IgD-negative memory B cell (primary cell): ENCODE measurements at regions not wholly inside any gene's neighbourhood (a gene's known extent, or its start where the extent isn't known, plus 50 kb on each side); places are given as distances from the start of the nearest gene placed in this dataset.
A peak's percentile ranks its signal among the peaks of the same experiment; 100 is the strongest.
"Not testable (repeated sequence)": the region's sequence is repeated elsewhere in the genome, so short reads cannot be mapped to it uniquely, and the experiment has no call there.

Experiments
- H3K27ac Mint-ChIP-seq, 3 donors: one replicate each; pipeline ENCODE4 v1.8.0; 2020 to 2022; ENCODE audit warnings: mild to moderate bottlenecking in 3 of 3, mixed read lengths in 3 of 3, moderate library complexity in 1 of 3
- H3K27me3 Mint-ChIP-seq: one replicate; pipeline ENCODE4 v1.8.0; 2021; ENCODE audit warnings: mixed read lengths
- H3K36me3 Mint-ChIP-seq: one replicate; pipeline ENCODE4 v1.8.0; 2020; ENCODE audit warnings: mild to moderate bottlenecking, mixed read lengths
- H3K4me1 Mint-ChIP-seq, 3 donors: one replicate each; pipeline ENCODE4 v1.8.0; 2020 to 2022; ENCODE audit warnings: mixed read lengths in 3 of 3, mild to moderate bottlenecking in 1 of 3
- H3K4me3 Mint-ChIP-seq, 4 donors: one replicate each; pipeline ENCODE4 v1.8.0; 2020 to 2022; ENCODE audit warnings: mild to moderate bottlenecking in 4 of 4, mixed read lengths in 4 of 4, moderate library complexity in 3 of 4
- H3K9me3 Mint-ChIP-seq, 3 donors: one replicate each; pipeline ENCODE4 v1.8.0; 2020 to 2021; ENCODE audit warnings: mixed read lengths in 3 of 3, mild to moderate bottlenecking in 1 of 3

DNA sequence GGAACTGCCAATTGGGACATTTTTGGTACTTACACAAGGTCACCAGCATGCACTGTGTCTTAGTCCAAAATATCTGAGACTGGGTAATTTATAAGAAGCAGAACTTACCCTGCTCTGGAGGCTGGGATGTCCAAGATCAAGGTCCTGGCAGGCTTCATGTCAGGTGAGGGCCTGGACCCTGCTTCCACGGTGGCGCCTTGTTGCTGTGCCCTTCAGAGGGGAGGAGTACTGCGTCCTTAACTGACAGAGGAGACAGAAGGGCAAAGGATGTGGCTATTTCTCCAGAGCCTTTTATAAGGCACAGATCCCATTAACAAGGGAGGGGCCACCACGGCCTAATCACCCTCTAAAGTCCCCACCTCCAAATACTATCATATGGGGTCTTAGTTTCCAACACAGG, 178.9 kb downstream of the C16orf95 start:
- peaks cover 0 to 1% (median 0%) of the 10 kb centered on the region in 3 donors for H3K4me1 Mint-ChIP-seq
- peaks cover 0 to 4% (median 0%) of the 10 kb centered on the region in 3 donors for H3K9me3 Mint-ChIP-seq
- peaks cover 2% of the 10 kb centered on the region for H3K27me3 Mint-ChIP-seq
- H3K4me3 Mint-ChIP-seq, result no peak overlapping the region
- peaks cover 6% of the 10 kb centered on the region for H3K36me3 Mint-ChIP-seq
- H3K27ac Mint-ChIP-seq, result no peak overlapping the region

DNA sequence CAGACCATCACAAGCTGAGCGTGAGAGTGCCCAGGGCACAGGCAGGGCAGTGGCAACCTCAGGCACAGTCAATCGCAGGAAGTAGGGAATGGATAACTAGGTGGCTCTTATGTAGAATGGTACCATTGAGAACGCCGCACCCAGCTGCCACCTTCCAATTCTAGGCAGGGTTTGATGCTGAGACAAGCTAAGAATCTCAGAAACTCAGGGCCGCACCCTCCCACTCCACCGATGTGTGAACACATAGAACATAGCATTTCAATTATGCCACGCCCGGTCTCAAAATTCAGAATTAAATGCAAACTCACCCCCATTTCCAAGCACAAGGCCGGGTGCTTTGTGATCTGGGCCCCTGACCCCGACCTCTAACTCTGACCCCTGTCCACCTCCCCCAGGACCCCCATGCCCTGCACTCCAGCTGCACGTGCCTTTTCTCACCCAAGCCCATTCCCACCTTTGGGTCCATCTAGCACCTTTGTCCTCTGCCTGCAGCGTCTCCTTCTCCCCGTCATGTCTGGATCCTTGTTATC, 178.4 kb downstream of the C16orf95 start:
- Mint-ChIP-seq H3K36me3 (peaks cover 4% of the 10 kb centered on the region), H3K4me1 (peaks cover 0 to 1% (median 0%) of the 10 kb centered on the region in 3 donors), H3K9me3 (peaks cover 0 to 4% (median 0%) of the 10 kb centered on the region in 3 donors), H3K27me3 (peaks cover 1% of the 10 kb centered on the region), H3K4me3 (no peak overlapping the region), H3K27ac (no peak overlapping the region)

DNA sequence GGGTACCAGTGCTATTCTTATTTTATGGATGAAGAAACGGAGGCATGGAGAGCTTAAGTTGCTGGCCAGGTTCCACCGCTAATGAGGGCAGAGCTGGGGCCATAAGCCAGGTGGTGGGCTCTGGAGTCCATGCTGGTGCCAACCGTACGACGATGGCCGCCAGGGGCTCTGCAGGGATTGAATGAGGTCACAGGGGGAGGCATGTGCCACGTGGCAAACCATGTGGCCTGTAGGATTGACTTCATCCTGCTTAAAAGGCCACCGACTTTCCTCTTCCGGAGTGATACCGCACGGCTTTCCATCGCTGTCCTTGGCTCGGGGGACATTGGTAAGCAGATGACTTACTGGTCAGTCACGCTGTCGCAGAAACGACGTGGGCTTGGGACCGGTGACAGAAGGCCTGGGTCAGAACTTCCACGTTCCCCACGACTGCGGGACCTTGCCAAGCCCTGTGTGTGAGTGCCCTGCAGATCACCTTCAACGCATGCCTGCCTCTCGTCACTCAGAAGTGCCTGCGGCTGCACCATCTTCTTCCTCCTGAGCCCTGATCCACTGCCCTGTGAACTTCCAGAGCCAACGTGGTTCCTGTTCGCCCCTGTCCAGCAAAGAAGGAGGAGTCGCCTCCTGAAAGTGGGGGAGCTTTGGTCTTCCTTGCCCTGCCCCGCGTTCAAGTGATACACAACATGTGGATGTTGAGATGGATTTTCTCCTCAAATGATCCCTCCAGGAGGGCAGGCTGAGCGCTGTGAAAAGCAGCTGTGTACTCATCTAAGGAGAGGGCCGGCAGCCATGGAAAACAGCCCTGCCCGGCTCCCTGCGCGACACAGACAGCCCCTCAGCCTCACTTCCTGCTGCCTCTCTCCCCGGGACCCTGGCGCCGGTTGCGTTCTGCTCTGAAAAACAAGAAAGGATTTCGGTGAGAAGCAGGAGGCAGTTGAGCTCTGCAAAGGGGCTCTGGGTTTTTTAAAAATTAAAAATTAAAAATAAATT, 176.7 kb downstream of the C16orf95 start:
- Mint-ChIP-seq H3K27ac (no peak overlapping the region), H3K4me3 (no peak overlapping the region), H3K9me3 (peaks cover 0 to 4% (median 0%) of the 10 kb centered on the region in 3 donors), H3K4me1 (no peaks in the 10 kb centered on the region), H3K27me3 (peaks cover 3% of the 10 kb centered on the region), H3K36me3 (peaks cover 1% of the 10 kb centered on the region)

DNA sequence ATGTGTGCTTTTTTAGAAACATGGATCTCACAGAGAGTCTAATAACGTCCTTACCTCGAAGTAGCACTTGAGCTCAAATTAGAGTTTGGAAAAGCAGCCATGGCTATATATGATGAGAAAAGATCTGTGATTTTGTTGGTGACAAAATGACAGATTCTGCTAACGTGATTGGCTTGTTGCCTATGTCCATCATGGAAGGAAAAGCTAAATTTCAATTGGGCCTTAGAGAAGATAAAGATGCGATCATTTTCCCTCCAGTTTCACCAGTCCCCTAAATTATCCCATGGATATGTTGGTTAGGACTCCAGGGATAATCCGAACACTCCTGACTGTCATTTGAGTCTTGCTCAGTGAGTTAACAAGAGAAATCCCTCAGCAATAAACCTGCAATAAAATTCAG, 175.8 kb downstream of the C16orf95 start:
- Mint-ChIP-seq H3K9me3 (peaks cover 0 to 4% (median 0%) of the 10 kb centered on the region in 3 donors), H3K27ac (no peak overlapping the region), H3K4me3 (no peak overlapping the region), H3K4me1 (no peaks in the 10 kb centered on the region), H3K36me3 (peaks cover 1% of the 10 kb centered on the region), H3K27me3 (peaks cover 3% of the 10 kb centered on the region)

DNA sequence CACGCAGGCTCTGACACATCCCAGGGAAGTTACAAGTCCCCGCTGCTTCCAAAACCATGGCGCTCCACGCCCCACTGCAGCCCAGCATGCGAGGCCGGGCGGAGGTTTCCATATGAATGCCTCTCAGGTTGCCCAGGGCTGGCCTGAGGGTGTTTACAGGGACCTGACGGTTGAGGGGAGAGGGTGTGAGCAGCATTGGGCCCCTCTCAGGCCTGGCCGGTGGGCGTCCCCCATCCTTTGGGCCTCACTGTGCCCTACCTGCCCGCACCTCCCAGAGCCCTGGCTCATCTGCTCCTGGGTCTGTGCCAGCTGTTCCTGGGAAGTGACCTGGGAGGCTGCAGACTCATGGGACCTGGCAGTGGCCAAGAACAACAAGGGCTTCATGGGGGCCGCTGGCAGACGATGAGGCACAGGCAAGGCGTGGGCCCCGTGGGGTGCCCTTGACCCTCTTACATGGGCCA, 173.5 kb downstream of the C16orf95 start:
- Mint-ChIP-seq H3K27ac (no peak overlapping the region), H3K9me3 (peaks cover 2 to 6% (median 5%) of the 10 kb centered on the region in 3 donors), H3K4me3 (no peak overlapping the region), H3K27me3 (peaks cover 3% of the 10 kb centered on the region), H3K36me3 (peaks cover 3% of the 10 kb centered on the region), H3K4me1 (no peaks in the 10 kb centered on the region)

DNA sequence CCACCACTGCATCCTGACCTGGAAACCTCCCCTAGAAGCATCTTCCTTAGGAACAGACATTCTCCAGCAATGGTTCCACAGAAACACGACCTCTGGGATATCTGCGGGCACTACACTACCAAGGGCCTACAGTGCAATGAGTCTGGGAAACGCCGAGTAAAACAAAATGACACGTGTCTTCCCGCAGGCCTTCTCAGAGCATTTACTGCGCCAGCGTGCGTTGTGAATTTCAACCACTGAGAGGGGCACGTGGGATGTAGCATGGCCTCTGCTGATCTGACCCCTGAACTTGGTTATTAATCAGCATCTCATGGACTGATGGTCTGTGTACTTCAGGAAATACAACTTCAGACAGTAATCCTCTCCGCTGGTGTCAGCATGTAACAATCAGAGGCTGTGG, 173.0 kb downstream of the C16orf95 start:
- H3K27me3 Mint-ChIP-seq, result peaks cover 5% of the 10 kb centered on the region
- H3K4me3 Mint-ChIP-seq, result no peak overlapping the region
- peaks cover 2 to 10% (median 5%) of the 10 kb centered on the region in 3 donors for H3K9me3 Mint-ChIP-seq
- H3K36me3 Mint-ChIP-seq, result peaks cover 3% of the 10 kb centered on the region
- no peaks in the 10 kb centered on the region for H3K4me1 Mint-ChIP-seq
- H3K27ac Mint-ChIP-seq, result no peak overlapping the region

DNA sequence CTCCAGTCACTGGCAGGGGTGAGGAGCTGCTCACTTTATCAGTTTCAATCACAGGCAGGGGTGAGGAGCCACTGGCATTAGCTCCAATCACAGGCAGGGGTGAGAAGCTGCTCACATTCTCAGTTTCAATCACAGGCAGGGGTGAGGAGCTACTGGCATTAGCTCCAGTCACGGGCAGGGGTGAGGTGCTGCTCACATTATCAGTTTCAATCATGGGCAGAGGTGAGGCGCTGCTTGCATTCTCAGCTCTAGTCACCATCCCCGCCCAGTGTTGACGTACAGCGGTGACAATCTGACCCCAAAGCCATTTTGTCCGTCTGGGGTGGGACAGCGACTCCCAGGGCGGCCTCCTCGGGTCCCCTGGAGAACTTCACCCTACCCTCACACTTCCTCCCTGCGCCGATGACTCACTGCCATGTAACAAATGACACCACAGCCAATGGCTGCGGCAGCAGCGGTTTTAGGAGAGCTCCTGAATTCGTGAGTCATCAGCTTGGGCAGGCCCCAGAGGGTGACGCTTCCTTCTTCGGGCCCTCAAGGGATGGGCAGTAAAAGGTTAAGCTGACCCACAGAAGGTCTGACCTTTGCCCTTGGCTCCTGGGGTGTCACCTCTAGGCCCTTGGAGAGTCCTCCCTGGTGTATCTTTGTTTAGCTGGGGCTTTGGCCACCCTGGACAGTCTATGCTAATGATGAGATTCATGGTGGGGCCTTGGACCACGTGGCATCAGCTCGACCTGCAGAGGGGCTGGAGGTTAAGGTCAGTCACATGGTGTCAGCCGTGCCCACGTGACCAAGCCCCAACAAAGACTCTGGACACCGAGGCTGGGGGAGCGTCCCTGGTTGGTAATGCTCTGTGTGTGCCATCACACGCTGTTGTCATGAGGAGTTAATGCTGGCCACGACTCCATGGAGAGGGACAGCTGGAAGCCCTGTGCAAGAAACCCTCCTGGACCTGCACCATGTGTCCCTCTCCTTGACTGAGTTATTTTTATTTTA, 171.7 kb downstream of the C16orf95 start:
- H3K4me1 Mint-ChIP-seq, result no peaks in the 10 kb centered on the region
- H3K27me3 Mint-ChIP-seq, result peaks cover 8% of the 10 kb centered on the region
- no peak overlapping the region for H3K4me3 Mint-ChIP-seq
- H3K9me3 Mint-ChIP-seq, result peaks cover 2 to 10% (median 5%) of the 10 kb centered on the region in 3 donors
- peaks cover 3% of the 10 kb centered on the region for H3K36me3 Mint-ChIP-seq
- no peak overlapping the region for H3K27ac Mint-ChIP-seq

DNA sequence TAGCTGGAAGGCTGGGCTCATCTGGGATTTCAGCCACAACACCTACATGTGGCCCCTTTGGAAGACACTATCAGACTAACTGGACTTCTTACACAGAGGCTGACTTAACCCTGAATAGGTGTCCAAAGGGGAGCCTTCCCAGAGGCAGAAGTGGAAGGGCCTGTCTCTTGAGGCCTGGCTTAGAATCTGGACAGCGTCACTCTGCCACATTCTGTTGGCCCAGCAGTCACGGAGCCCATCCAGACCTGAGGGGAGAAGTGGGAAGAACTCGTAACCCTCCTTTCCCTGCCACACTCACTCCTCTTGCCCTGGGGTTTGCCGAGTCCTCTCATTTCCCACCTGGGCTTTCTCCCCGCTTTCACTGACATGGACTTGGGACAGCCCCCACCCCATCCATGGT, 170.5 kb downstream of the C16orf95 start:
- no peaks in the 10 kb centered on the region for H3K4me1 Mint-ChIP-seq
- no peak overlapping the region for H3K4me3 Mint-ChIP-seq
- H3K36me3 Mint-ChIP-seq, result peaks cover 2% of the 10 kb centered on the region
- no peak overlapping the region for H3K27ac Mint-ChIP-seq
- peaks cover 2 to 10% (median 5%) of the 10 kb centered on the region in 3 donors for H3K9me3 Mint-ChIP-seq
- peaks cover 8% of the 10 kb centered on the region for H3K27me3 Mint-ChIP-seq

DNA sequence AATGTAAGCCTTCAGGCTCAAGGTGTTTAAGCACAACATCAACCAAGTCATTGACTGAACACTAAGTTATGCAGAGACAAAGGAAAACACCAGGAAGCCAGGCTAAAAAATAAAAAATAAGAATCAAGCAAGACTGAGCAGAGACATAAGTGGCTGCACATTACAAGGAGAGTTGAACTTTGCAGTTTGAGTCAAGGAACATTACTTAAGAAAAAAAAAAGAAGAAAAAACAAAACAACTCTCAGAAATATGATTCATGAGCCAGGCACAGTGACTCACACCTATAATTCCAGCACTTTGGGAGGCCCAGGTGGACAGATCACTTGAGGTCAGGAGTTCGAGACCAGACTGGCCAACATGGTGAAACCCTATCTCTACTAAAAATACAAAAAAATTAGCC, 168.1 kb downstream of the C16orf95 start:
- no peak overlapping the region for H3K27ac Mint-ChIP-seq
- peaks cover 8% of the 10 kb centered on the region for H3K27me3 Mint-ChIP-seq
- no peaks in the 10 kb centered on the region for H3K4me1 Mint-ChIP-seq
- H3K9me3 Mint-ChIP-seq, result peaks cover 2 to 10% (median 7%) of the 10 kb centered on the region in 3 donors
- H3K4me3 Mint-ChIP-seq, result peak overlapping the region in 1 of 4 donors; percentile 71
- peaks cover 2% of the 10 kb centered on the region for H3K36me3 Mint-ChIP-seq

DNA sequence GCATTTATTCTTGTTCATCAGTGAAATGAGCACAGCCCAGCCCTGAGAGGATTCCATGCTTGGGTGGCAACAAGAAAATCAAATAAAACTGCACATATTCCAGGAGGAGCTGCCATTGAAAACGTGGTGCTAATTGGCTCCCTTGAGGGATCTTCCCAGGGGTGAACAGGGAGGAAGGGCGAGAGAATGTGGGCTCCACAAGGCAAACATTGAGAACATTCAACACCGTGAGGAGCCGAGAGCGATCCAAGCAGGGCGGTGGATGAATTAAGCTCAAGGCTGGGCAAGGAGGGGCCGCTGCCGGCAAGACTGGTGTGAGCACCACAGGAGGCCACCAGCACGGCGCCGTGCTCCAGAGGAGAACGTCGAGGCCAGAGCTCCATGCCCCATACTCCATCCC, 166.9 kb downstream of the C16orf95 start:
- Mint-ChIP-seq H3K36me3 (peaks cover 2% of the 10 kb centered on the region), H3K4me3 (no peak overlapping the region), H3K9me3 (peaks cover 2 to 10% (median 7%) of the 10 kb centered on the region in 3 donors), H3K4me1 (no peaks in the 10 kb centered on the region), H3K27me3 (peaks cover 5% of the 10 kb centered on the region), H3K27ac (no peak overlapping the region)

DNA sequence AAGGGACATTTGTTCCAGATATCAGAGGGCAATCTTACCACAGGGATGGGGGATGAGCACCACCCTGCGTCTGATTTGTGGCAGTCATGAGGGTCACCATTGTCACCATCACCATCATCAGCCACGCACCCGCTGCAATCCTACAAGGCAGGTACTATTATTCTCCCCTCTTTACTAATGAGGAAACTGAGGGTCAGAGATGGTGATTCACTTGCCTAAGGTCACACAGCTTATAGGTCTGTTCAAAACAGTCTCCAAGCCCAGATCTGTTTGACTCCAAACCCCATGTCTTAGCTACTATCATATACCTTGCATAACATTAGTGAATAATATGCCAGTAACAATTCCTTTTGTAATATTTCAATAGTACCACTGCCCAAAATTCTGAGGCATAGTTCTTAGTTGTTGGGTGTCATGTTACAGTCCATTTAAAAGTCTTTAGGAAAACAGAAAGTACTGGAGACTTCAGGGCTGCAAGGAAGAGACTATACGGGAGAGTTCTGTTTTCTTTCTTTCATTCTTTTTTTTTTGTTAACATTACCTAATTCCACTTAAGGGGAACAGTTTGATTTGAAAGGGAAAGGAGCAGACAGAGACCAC, 166.4 kb downstream of the C16orf95 start:
- Mint-ChIP-seq H3K4me3 (no peak overlapping the region), H3K27ac (no peak overlapping the region), H3K36me3 (peaks cover 2% of the 10 kb centered on the region), H3K9me3 (peaks cover 2 to 10% (median 7%) of the 10 kb centered on the region in 3 donors), H3K27me3 (peaks cover 5% of the 10 kb centered on the region), H3K4me1 (no peaks in the 10 kb centered on the region)

DNA sequence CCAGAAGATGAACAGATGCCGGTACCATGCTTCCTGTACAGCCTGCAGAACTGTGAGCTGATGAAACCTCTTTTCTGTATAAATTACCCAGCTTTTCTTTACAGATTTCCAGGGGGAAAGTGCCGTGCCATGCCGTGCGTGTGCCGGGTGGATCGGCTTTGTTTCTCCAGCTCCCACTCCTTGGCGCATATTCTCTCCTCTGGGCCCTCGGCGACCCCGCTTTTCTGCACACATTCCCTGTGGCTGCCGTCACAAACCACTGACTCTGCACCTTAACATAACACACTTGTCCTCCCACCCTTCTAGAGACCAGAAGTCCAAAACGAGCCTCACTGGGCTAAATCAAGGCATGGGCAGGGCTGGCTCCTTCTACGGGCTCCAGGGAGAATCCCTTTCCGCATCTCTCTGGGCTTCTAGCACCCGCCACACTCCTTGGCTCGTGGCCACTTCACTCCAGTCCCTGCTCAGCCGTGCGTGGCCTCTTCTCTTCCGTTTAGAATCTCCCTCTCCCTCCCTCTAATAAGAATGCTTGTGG, 164.9 kb downstream of the C16orf95 start:
- no peaks in the 10 kb centered on the region for H3K4me1 Mint-ChIP-seq
- no peak overlapping the region for H3K27ac Mint-ChIP-seq
- H3K9me3 Mint-ChIP-seq, result peaks cover 0 to 10% (median 8%) of the 10 kb centered on the region in 3 donors
- peaks cover 5% of the 10 kb centered on the region for H3K27me3 Mint-ChIP-seq
- H3K36me3 Mint-ChIP-seq, result peaks cover 2% of the 10 kb centered on the region
- peak overlapping the region in 1 of 4 donors; percentile 39 for H3K4me3 Mint-ChIP-seq

DNA sequence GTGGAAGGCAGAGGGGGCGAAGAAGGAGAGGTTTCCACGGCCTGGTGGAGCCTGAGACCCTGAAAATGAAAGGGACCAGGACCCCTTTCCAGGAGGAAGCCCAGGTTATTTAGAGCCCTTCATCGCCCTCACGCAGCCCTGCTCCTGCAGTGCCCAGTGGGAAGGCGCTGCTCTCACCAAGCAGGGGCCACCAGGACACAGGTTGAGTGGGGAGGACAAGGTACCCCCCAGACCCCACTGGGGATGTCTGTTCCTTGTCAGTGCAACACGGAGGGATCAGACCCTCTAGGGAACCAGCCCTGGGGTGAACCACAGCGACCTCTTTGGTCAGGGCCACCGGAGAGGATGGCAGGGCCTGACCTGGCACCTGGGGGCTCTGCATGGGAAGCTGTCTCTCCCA, 163.9 kb downstream of the C16orf95 start:
- Mint-ChIP-seq H3K4me1 (no peaks in the 10 kb centered on the region), H3K36me3 (no peaks in the 10 kb centered on the region), H3K9me3 (peaks cover under 1 to 8% (median 7%) of the 10 kb centered on the region in 3 donors), H3K27ac (no peak overlapping the region), H3K4me3 (no peak overlapping the region), H3K27me3 (peaks cover 5% of the 10 kb centered on the region)

DNA sequence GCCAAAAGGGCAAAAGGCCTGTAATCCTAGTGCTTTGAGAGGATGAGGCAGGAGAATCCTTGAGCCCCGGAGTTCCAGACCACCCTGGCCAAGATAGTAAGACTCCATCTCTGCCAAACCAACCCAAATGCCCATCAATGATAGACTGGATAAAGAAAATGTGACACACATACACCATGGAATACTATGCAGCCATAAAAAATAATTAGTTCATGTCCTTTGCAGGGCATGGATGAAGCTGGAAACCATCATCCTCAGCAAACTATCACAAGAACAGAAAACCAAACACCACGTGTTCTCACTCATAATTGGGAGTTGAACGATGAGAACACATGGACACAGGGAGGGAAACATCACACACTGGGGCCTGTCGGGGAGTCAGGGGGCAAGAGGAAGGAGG, 161.9 kb downstream of the C16orf95 start:
- H3K36me3 Mint-ChIP-seq, H3K9me3 Mint-ChIP-seq, H3K4me1 Mint-ChIP-seq, H3K4me3 Mint-ChIP-seq, H3K27me3 Mint-ChIP-seq, H3K27ac Mint-ChIP-seq: not testable (repeated sequence)
